ENCODE measurements at regions not wholly inside any gene's neighbourhood (a gene's known extent, or its start where the extent isn't known, plus 50 kb on each side); places are given as distances from the start of the nearest gene placed in this dataset.
A peak's percentile ranks its signal among the peaks of the same experiment; 100 is the strongest.

- Histone ChIP-seq H3K27me3 (ENCODE audit: insufficient read depth, low read length) (no peaks in the 10 kb centered on the region), H3K27ac (ENCODE audit: low read depth, low read length) (peak overlapping the region; percentile 36; the same call in 1 of the 2 replicates), H3K36me3 (ENCODE audit: insufficient read depth, low read length) (no peaks in the 10 kb centered on the region), H3K4me1 (ENCODE audit: insufficient read depth, low read length) (peaks cover 18% of the 10 kb centered on the region), H3K4me3 (ENCODE audit: low read length) (no peak overlapping the region), H3K9ac (ENCODE audit: low read depth, low read length) (no peak overlapping the region), H3K9me3 (ENCODE audit: insufficient read depth, low read depth, low read length) (no peaks in the 10 kb centered on the region)
- WGBS, result 66% methylated on average over 16 of the region's 16 CpGs
Observed at GRCh38 chr9:96086936-96087571, 211.6 kb downstream of the ERCC6L2 start.

- Histone ChIP-seq H3K36me3 (ENCODE audit: insufficient read depth, low read length) (no peaks in the 10 kb centered on the region), H3K9ac (ENCODE audit: low read depth, low read length) (no peak overlapping the region), H3K9me3 (ENCODE audit: insufficient read depth, low read depth, low read length) (no peaks in the 10 kb centered on the region), H3K4me3 (ENCODE audit: low read length) (no peak overlapping the region), H3K4me1 (ENCODE audit: insufficient read depth, low read length) (peaks cover 18% of the 10 kb centered on the region), H3K27me3 (ENCODE audit: insufficient read depth, low read length) (no peaks in the 10 kb centered on the region), H3K27ac (ENCODE audit: low read depth, low read length) (no peak overlapping the region)
- WGBS, result 87% methylated on average over 17 of the region's 17 CpGs
Observed at GRCh38 chr9:96085491-96086143, 210.1 kb downstream of the ERCC6L2 start.

GRCh38 chr9:96084331-96084734 lies 208.8 kb downstream of the ERCC6L2 start:
- no peaks in the 10 kb centered on the region for H3K36me3 ChIP-seq (ENCODE audit: insufficient read depth, low read length)
- H3K4me1 ChIP-seq (ENCODE audit: insufficient read depth, low read length), result peaks cover 18% of the 10 kb centered on the region
- H3K27ac ChIP-seq (ENCODE audit: low read depth, low read length), result no peak overlapping the region
- no peaks in the 10 kb centered on the region for H3K27me3 ChIP-seq (ENCODE audit: insufficient read depth, low read length)
- no peaks in the 10 kb centered on the region for H3K9me3 ChIP-seq (ENCODE audit: insufficient read depth, low read depth, low read length)
- 89% methylated on average over 4 of the region's 4 CpGs for WGBS
- no peak overlapping the region for H3K4me3 ChIP-seq (ENCODE audit: low read length)
- no peak overlapping the region for H3K9ac ChIP-seq (ENCODE audit: low read depth, low read length)

- no peaks in the 10 kb centered on the region for H3K27me3 ChIP-seq (ENCODE audit: insufficient read depth, low read length)
- 95% methylated on average over 15 of the region's 15 CpGs for WGBS
- no peaks in the 10 kb centered on the region for H3K36me3 ChIP-seq (ENCODE audit: insufficient read depth, low read length)
- peaks cover 10% of the 10 kb centered on the region for H3K4me1 ChIP-seq (ENCODE audit: insufficient read depth, low read length)
- no peak overlapping the region for H3K4me3 ChIP-seq (ENCODE audit: low read length)
- no peak overlapping the region for H3K27ac ChIP-seq (ENCODE audit: low read depth, low read length)
- no peaks in the 10 kb centered on the region for H3K9me3 ChIP-seq (ENCODE audit: insufficient read depth, low read depth, low read length)
- no peak overlapping the region for H3K9ac ChIP-seq (ENCODE audit: low read depth, low read length)
Observed at GRCh38 chr9:96082516-96083232, 207.2 kb downstream of the ERCC6L2 start.

GRCh38 chr9:96080364-96080763 lies 204.9 kb downstream of the ERCC6L2 start:
- Histone ChIP-seq H3K27me3 (ENCODE audit: insufficient read depth, low read length) (no peaks in the 10 kb centered on the region), H3K9me3 (ENCODE audit: insufficient read depth, low read depth, low read length) (no peaks in the 10 kb centered on the region), H3K9ac (ENCODE audit: low read depth, low read length) (no peak overlapping the region), H3K4me3 (ENCODE audit: low read length) (no peak overlapping the region), H3K36me3 (ENCODE audit: insufficient read depth, low read length) (no peaks in the 10 kb centered on the region), H3K4me1 (ENCODE audit: insufficient read depth, low read length) (no peaks in the 10 kb centered on the region), H3K27ac (ENCODE audit: low read depth, low read length) (no peak overlapping the region)
- WGBS, result 96% methylated on average over 8 of the region's 8 CpGs

- Histone ChIP-seq H3K27ac (ENCODE audit: low read depth, low read length) (no peak overlapping the region), H3K4me3 (ENCODE audit: low read length) (no peak overlapping the region), H3K9ac (ENCODE audit: low read depth, low read length) (no peak overlapping the region), H3K4me1 (ENCODE audit: insufficient read depth, low read length) (no peaks in the 10 kb centered on the region), H3K27me3 (ENCODE audit: insufficient read depth, low read length) (no peaks in the 10 kb centered on the region), H3K9me3 (ENCODE audit: insufficient read depth, low read depth, low read length) (no peaks in the 10 kb centered on the region), H3K36me3 (ENCODE audit: insufficient read depth, low read length) (no peaks in the 10 kb centered on the region)
- 94% methylated on average over 6 of the region's 6 CpGs for WGBS
Observed at GRCh38 chr9:96079779-96080178, 204.3 kb downstream of the ERCC6L2 start.

GRCh38 chr9:96078897-96079490 lies 203.5 kb downstream of the ERCC6L2 start:
- no peak overlapping the region for H3K27ac ChIP-seq (ENCODE audit: low read depth, low read length)
- no peaks in the 10 kb centered on the region for H3K36me3 ChIP-seq (ENCODE audit: insufficient read depth, low read length)
- 70% methylated on average over 4 of the region's 4 CpGs for WGBS
- H3K4me1 ChIP-seq (ENCODE audit: insufficient read depth, low read length), result no peaks in the 10 kb centered on the region
- no peak overlapping the region for H3K9ac ChIP-seq (ENCODE audit: low read depth, low read length)
- H3K27me3 ChIP-seq (ENCODE audit: insufficient read depth, low read length), result no peaks in the 10 kb centered on the region
- H3K4me3 ChIP-seq (ENCODE audit: low read length), result no peak overlapping the region
- H3K9me3 ChIP-seq (ENCODE audit: insufficient read depth, low read depth, low read length), result no peaks in the 10 kb centered on the region

- no peak overlapping the region for H3K27ac ChIP-seq (ENCODE audit: low read depth, low read length)
- 93% methylated on average over 5 of the region's 5 CpGs for WGBS
Observed at GRCh38 chr9:96075757-96076156, 200.3 kb downstream of the ERCC6L2 start.

GRCh38 chr9:96075111-96075510 lies 199.6 kb downstream of the ERCC6L2 start:
- H3K27ac ChIP-seq (ENCODE audit: low read depth, low read length), result no peak overlapping the region
- WGBS, result 98% methylated on average over 6 of the region's 6 CpGs
- H3K36me3 ChIP-seq (ENCODE audit: insufficient read depth, low read length), result no peaks in the 10 kb centered on the region

More at GRCh38 chr9:96075757-96076156, 200.3 kb downstream of the ERCC6L2 start:
- H3K4me3 ChIP-seq (ENCODE audit: low read length), result no peak overlapping the region
- H3K9me3 ChIP-seq (ENCODE audit: insufficient read depth, low read depth, low read length), result no peaks in the 10 kb centered on the region
- no peaks in the 10 kb centered on the region for H3K4me1 ChIP-seq (ENCODE audit: insufficient read depth, low read length)
- H3K36me3 ChIP-seq (ENCODE audit: insufficient read depth, low read length), result no peaks in the 10 kb centered on the region
- H3K9ac ChIP-seq (ENCODE audit: low read depth, low read length), result no peak overlapping the region
- H3K27me3 ChIP-seq (ENCODE audit: insufficient read depth, low read length), result no peaks in the 10 kb centered on the region

GRCh38 chr9:96073531-96074480 lies 198.3 kb downstream of the ERCC6L2 start:
- WGBS, result 90% methylated on average over 11 of the region's 11 CpGs

More at GRCh38 chr9:96075111-96075510, 199.6 kb downstream of the ERCC6L2 start:
- Histone ChIP-seq H3K9ac (ENCODE audit: low read depth, low read length) (no peak overlapping the region), H3K9me3 (ENCODE audit: insufficient read depth, low read depth, low read length) (no peaks in the 10 kb centered on the region), H3K27me3 (ENCODE audit: insufficient read depth, low read length) (no peaks in the 10 kb centered on the region), H3K4me3 (ENCODE audit: low read length) (no peak overlapping the region), H3K4me1 (ENCODE audit: insufficient read depth, low read length) (no peaks in the 10 kb centered on the region)

More at GRCh38 chr9:96073531-96074480, 198.3 kb downstream of the ERCC6L2 start:
- Histone ChIP-seq H3K4me3 (ENCODE audit: low read length) (no peak overlapping the region), H3K27ac (ENCODE audit: low read depth, low read length) (no peak overlapping the region), H3K9me3 (ENCODE audit: insufficient read depth, low read depth, low read length) (no peaks in the 10 kb centered on the region), H3K9ac (ENCODE audit: low read depth, low read length) (no peak overlapping the region), H3K36me3 (ENCODE audit: insufficient read depth, low read length) (no peaks in the 10 kb centered on the region), H3K27me3 (ENCODE audit: insufficient read depth, low read length) (no peaks in the 10 kb centered on the region), H3K4me1 (ENCODE audit: insufficient read depth, low read length) (no peaks in the 10 kb centered on the region)
